HG02623 (cell line): ENCODE measurements at regions not wholly inside any gene's neighbourhood (a gene's known extent, or its start where the extent isn't known, plus 50 kb on each side); places are given as distances from the start of the nearest gene placed in this dataset.
"Not testable (repeated sequence)": the region's sequence is repeated elsewhere in the genome, so short reads cannot be mapped to it uniquely, and the experiment has no call there.

Experiments used
- ATAC-seq: cut with Tn5 transposase; IDR thresholded peaks from one replicate; pipeline ENCODE4 v1.9.1; 2021; ENCODE audit warnings: moderate library complexity; ENCODE audit not compliant: unreplicated experiment

- ATAC-seq = no peak
Measured at GRCh38 chr5:63220244-63220643, 641.6 kb downstream of the LRRC70 start.

DNA sequence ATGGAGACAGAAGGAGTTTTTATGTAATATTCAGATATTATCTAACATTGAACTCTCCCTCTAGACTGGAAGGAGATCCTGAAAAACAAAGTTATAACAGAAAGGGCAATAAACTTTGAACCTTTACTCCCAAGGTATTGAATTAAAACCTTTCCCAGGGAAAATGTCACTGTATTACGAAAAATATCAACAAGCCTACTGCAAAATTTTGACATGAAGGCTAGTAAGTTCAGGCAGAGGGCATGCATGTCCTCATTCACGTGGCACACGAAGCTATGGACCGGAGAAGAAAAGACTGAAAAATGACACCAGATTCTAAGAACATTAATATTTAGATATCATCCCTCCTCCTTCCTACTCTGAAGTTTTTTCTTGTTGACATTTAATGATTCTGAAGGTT lies 638.8 kb downstream of the LRRC70 start:
- ATAC-seq = no peak

- no peak for ATAC-seq
Measured at GRCh38 chr5:63213256-63213655, 634.6 kb downstream of the LRRC70 start.

DNA sequence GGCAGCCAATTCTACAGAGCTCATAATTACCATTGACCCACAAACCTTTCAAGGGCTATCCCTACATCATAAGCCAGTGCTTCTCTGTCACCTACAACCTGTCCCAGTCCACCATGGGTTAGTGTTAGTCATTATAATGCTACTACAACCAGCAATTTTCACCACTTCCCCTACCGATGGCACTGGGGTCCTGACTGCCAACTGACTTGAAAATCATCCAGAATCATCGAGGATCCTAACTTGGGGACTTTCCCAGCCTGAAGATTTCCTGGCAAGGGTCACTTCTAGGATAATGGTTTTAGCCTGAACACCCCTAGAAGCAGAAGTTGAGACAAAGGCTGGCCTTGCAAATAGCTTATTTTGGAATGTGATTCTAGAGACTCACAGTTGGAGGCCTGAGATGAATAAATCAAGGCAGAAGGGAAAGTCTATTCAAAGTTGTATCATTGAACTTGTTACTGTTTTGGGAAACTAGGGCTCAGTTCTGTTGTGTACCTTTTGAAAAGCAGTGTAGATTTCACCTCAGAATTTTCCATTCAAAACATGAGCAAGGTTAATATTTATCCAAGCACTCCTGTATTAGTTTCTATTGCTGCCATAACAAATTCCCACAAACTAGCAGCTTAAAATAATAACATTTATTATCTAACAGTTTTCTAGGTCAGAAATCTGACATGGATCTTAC lies 633.0 kb downstream of the LRRC70 start:
- no peak for ATAC-seq

GRCh38 chr5:63205976-63206375 lies 627.4 kb downstream of the LRRC70 start:
- ATAC-seq = no peak

DNA sequence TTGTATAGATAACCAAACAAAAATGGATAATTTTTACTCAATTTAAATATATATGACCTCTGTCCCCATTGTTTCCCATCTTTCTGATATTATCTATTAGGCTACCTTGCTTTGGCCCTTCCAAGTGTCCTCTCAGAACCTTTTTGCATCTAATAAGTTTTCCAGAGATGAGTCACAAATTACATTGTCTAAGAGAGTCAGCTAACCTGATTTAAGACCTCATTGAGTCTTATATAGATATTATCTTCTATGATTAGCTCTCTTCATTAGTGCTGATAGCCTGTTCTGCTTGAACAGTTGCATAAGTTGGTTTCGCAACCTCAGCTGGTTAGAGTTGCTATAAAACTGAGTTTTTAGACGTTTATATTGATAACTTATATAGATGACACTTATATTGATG lies 623.1 kb downstream of the LRRC70 start:
- ATAC-seq = no peak

DNA sequence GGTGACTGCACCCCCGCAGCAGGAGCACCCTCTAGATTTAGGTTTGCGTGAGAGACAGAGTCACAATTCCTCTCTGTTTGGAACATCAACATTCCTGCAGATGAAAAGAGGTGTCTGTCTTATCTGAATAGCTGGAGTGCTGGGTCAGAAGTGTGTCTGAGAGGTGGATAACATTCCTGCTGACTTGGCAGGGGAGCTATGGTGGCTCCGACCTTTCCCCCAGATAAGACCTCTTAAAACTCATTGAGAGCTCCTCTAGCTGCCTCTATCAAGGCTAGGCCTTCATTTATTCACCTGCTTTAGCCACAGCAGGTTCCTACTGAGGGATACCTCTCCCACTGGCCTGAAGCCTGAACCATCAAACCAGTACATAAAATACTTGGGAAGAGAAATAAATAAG lies 615.5 kb downstream of the LRRC70 start:
- no peak for ATAC-seq

DNA sequence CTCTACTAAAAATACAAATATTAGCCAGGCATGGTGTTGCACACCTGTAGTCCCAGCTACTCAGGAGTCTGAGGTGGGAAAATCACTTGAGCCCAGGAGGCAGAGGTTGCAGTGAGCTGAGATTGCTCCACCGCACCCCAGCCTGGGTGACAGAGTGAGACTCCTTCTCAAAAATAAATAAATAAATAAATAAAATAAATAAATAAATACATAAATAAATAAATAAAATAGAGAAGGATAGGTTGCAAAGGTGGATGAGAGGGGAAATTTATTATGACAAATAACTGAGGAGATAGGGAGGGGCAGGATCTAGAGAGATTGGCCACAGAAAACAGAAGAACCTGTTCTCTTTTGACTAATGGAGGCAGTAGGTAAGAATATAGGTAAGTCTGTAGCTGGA lies 601.6 kb downstream of the LRRC70 start:
- ATAC-seq = not testable (repeated sequence)

GRCh38 chr5:63175850-63176249 lies 597.2 kb downstream of the LRRC70 start:
- no peak for ATAC-seq

- no peak for ATAC-seq
Measured at GRCh38 chr5:63170486-63170885, 591.9 kb downstream of the LRRC70 start.

DNA sequence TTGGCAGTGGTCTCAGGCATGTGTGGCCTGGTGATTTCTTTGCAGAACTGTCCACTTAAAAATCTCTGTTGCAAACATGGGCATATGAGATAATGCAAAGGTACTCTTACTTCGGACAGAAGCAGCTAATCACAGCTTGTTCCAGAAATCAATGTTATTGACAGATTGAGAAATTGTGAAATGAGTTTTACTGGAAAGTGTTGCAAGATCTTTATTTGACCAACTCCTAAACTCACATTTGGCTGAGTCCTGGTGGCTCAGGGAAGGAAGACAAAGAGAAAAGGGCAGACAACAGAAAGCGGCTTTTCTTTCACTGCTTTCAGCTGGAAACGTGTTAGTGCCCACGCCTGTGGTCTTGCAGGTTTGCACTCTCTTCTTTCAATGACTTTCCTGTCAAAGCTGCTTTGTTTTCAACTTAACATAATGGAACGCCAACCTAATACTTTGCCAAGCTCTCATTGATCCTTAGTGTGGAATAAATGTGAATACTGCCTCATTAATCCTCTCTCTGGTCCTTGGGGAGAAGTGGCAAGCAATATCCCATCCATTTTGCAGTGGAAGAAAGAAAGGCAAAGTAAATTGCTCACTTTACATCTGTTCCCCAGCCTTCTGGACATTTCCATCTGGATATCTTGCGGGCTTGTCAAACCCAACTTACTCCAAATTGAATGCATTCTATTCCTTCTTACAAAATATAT lies 586.4 kb downstream of the LRRC70 start:
- ATAC-seq = no peak

DNA sequence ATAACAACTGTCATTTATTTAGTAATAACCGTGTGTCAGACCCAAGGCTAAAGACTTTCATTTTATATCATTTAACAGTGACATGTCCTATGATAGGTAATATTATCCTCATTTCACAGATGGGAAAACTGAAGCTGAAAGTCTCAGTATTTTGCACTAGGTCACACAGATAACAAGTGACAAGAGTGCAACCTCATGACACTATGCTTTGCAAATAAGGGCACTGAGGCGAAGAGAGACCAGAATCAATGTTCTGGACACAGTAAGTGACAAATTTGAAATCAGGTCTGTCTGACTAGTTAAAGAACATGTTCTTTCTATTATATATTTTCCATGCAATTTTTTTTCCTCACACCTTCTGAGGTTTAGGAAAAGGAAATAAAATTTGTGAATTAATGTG lies 585.7 kb downstream of the LRRC70 start:
- no peak for ATAC-seq

DNA sequence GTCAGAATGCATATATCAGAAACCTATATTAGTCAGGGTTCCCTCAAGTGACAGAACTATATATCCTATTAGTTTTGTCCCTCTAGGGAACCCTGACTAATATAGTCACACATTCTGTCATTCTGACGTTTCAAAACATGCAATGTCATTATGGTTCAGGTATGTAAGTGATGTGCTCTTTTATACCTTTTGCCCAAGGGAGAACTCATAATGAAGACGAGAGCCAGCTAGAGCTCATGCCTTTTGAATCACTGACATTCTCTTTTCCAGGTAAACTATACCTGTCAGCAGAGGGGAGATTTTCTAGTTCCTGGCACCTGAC lies 576.7 kb downstream of the LRRC70 start:
- ATAC-seq = no peak

DNA sequence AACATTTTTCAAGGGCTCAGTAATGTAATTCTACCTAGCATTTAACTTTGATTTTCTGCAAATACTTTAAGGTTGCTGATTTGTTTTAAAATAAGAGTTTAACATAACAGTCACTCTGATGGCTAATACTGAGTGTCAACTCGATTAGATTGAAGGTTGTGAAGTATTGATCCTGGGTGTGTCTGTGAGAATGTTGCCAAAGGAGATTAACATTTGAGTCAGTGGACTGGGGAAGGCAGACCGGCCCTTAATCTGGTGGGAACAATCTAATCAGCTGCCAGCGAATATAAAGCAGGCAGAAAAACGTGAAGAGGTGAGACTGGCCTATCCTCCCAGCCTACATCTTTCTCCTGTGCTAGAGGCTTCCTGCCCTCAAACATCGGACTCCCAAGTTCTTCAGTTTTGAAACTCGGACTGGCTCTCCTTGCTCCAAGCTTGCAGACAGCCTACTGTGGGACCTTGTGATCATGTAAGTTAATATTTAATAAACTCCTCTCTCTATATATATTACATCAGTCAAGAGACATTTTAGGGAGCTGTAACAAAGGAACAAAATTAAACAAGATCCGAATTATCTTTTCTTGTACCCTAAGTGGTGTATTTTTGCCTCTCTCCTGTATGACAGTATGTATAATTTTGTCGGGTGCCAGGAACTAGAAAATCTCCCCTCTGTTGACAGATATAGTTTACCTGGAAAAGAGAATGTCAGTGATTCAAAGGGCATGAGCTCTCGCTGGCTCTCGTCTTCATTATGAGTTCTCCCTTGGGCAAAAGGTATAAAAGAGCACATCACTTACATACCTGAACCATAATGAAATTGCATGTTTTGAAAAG lies 576.1 kb downstream of the LRRC70 start:
- ATAC-seq = no peak

GRCh38 chr5:63152871-63153270 lies 574.3 kb downstream of the LRRC70 start:
- ATAC-seq = no peak

- ATAC-seq = no peak
Measured at GRCh38 chr5:63145167-63145566, 566.5 kb downstream of the LRRC70 start.

DNA sequence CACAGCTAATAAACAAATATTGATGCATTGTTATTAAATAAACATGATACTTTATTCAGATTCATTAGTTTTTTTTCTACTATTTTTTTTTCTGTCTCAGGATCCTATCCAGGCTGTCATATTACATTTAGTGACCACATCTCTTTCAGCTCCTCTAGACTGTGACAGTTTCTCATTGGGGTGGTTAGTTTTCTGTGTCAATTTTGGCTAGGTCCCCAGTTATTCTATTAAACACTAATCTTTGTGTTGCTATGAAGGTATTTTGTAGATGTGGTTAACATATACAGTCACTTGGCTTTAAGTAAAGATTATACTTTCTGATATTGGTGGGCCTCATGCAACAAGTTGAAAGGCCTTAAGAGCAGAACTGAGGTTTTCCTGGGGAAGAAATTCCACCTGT lies 563.0 kb downstream of the LRRC70 start:
- ATAC-seq = no peak

DNA sequence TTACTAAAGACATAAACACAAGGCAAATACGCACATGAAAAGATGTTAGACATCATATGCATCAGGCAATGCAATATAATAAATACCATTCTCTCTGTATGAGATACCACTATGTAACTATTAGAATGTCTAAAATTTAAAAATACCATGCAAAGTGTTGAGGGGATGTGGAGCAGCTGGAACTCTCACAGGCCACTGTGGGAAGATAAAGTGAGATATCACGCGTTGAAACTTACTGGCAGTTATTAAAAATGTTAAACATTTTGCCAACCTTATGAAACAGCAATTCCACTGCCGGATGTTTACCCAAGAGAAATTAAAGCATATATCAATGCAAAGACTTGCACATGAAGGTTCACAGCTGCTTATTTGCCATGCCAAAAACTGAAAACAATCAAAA lies 556.7 kb downstream of the LRRC70 start:
- ATAC-seq = no peak

GRCh38 chr5:63131626-63132285 lies 553.1 kb downstream of the LRRC70 start:
- ATAC-seq = no peak

GRCh38 chr5:63128761-63129160 lies 550.1 kb downstream of the LRRC70 start:
- ATAC-seq = no peak

DNA sequence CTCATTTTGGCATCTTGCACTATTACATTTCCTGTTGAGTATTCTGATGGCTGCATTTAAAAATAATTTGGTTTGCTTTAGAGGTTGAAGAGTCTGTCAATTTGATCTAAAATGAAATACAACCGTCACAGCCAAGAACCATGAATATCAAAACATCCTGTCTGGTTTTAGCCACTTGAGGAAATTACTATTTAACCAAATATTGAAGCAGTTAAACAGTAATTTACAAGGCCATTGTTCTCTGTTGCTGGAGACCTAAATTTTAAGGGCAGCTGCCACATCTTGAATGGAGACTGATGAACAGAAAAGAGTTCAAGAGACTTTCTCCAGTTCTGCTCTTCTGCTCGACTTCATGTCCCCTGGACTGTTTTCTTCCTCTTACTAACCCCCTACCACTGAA lies 549.4 kb downstream of the LRRC70 start:
- no peak for ATAC-seq

- no peak for ATAC-seq
Measured at GRCh38 chr5:63127054-63127453, 548.4 kb downstream of the LRRC70 start.
